Fibroblast of lung (primary cell): ENCODE measurements at regions not wholly inside any gene's neighbourhood (a gene's known extent, or its start where the extent isn't known, plus 50 kb on each side); places are given as distances from the start of the nearest gene placed in this dataset.

Experiments used
- EZH2 ChIP-seq: IDR thresholded peaks from 2 replicates; pipeline ENCODE4 v1.5.1; 2012; ENCODE audit warnings: low read length, control low read depth, mild to moderate bottlenecking; ENCODE audit errors: missing control alignments
- TF ChIP-seq, protein P1 (sequence below), 2 donors: IDR thresholded peaks in 1 of 2; conservative IDR thresholded peaks in 1 of 2; 1 replicate in 1 of 2; 2 replicates in 1 of 2; pipeline ENCODE4 v1.5.1; 2011 to 2012; ENCODE audit warnings: low read length in 2 of 2, control low read depth in 1 of 2, inconsistent platforms in 1 of 2, low read depth in 1 of 2, mild to moderate bottlenecking in 1 of 2

DNA sequence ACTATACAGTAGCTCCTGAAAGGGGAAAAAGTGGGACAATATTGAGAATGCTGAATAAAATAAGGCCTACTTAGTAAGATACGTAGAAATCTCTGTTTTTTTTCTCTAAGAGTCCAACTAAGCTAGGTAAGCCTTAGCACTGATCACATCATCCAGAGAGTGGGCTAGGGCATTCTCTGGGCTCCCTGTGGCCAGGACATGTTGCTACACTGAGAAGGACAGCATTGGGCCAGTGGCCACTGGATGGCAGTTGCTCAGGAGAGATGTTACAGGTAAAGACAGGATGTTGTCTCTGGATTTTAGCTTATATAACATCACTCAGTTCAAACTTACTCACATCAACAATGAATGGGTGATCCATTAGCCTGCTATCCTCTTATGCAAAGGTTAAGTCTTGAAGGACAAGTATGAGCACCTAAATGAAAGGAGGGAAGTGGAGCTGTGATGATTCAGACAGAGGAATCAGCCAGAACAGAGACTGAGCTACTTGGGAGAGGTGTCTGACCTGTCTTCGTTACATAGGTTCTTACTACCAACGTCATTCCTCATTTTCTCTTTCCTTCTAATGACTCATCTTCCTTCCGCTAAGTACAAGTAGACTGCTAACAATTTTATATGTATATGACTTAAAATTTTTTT is 226.6 kb upstream of the ADCY2 start:
- TF ChIP-seq EZH2 = no peak
- TF ChIP-seq, protein P1, sequence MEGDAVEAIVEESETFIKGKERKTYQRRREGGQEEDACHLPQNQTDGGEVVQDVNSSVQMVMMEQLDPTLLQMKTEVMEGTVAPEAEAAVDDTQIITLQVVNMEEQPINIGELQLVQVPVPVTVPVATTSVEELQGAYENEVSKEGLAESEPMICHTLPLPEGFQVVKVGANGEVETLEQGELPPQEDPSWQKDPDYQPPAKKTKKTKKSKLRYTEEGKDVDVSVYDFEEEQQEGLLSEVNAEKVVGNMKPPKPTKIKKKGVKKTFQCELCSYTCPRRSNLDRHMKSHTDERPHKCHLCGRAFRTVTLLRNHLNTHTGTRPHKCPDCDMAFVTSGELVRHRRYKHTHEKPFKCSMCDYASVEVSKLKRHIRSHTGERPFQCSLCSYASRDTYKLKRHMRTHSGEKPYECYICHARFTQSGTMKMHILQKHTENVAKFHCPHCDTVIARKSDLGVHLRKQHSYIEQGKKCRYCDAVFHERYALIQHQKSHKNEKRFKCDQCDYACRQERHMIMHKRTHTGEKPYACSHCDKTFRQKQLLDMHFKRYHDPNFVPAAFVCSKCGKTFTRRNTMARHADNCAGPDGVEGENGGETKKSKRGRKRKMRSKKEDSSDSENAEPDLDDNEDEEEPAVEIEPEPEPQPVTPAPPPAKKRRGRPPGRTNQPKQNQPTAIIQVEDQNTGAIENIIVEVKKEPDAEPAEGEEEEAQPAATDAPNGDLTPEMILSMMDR (conservative IDR thresholded peaks at IDR 0.05 in 1 of 2, IDR thresholded peaks at IDR 0.05 in 1 of 2; ENCODE audit: low read depth in 1 of 2, low read length in 2 of 2) = no peak
